A549 (cell line): ENCODE measurements at regions not wholly inside any gene's neighbourhood (a gene's known extent, or its start where the extent isn't known, plus 50 kb on each side); places are given as distances from the start of the nearest gene placed in this dataset.

ENCODE experiments used
- BHLHE40 ChIP-seq: IDR thresholded peaks from 2 replicates; pipeline ENCODE4 v1.6.1; 2012; ENCODE audit warnings: low read depth, low read length, inconsistent platforms
- CHD2 ChIP-seq: fragments of 150-350 bp; IDR thresholded peaks from 2 replicates; pipeline ENCODE4 v1.6.1; 2014; ENCODE audit warnings: low read length; ENCODE audit not compliant: partially characterized antibody
- CTCF ChIP-seq: fragments of >200 bp; sonication (Bioruptor Twin); formaldehyde crosslinking; IDR thresholded peaks from 3 replicates; pipeline ENCODE4 v1.5.1; 2016
- EP300 ChIP-seq, 2 experiments: fragments of >200 bp; sonication (Bioruptor Twin); formaldehyde crosslinking; IDR thresholded peaks; 2 replicates in 1 of 2; 3 replicates in 1 of 2; pipeline ENCODE4 v1.6.1; 2016 to 2017
- ESRRA ChIP-seq: fragments of 150-350 bp; IDR thresholded peaks from 2 replicates; pipeline ENCODE4 v1.6.1; 2014; ENCODE audit warnings: mild to moderate bottlenecking, low read length, borderline replicate concordance
- HOXB13 ChIP-seq: fragments of 250-450 bp; sonication (Bioruptor Pico); IDR thresholded peaks from 2 replicates; pipeline ENCODE4 v1.5.0; 2020; ENCODE audit warnings: low read depth, mild to moderate bottlenecking, moderate library complexity
- MYC ChIP-seq: IDR thresholded peaks from 2 replicates; pipeline ENCODE4 v1.6.1; 2012; ENCODE audit warnings: mild to moderate bottlenecking, inconsistent platforms, low read length, improper control_type of control experiment, borderline replicate concordance
- POLR2A ChIP-seq: IDR thresholded peaks from 2 replicates; pipeline ENCODE4 v1.6.1; 2012; ENCODE audit warnings: mild to moderate bottlenecking, low read length
- RCOR1 ChIP-seq: fragments of 150-350 bp; IDR thresholded peaks from 2 replicates; pipeline ENCODE4 v1.6.1; 2014; ENCODE audit warnings: antibody characterized with exemption, low read length, low read depth
- SMC3 ChIP-seq: fragments of >200 bp; sonication (Bioruptor Twin); formaldehyde crosslinking; IDR thresholded peaks from 3 replicates; pipeline ENCODE4 v1.6.1; 2018; ENCODE audit warnings: inconsistent platforms
- TF ChIP-seq, protein P1 (sequence below): fragments of 450-650 bp; IDR thresholded peaks from 2 replicates; pipeline ENCODE4 v1.6.1; 2014; ENCODE audit warnings: antibody characterized with exemption

GRCh38 chr10:126734015-126734414 is 63.5 kb upstream of the C10orf90 start:
- TF ChIP-seq RCOR1 (no peak), HOXB13 (CRISPR knock-in tag) (no peak), CTCF (no peak), SMC3 (no peak), EP300 (IDR thresholded peaks at IDR 0.05) (no peak), MYC (no peak), ESRRA (no peak), CHD2 (no peak), BHLHE40 (no peak), POLR2A (no peak)
- TF ChIP-seq, protein P1, sequence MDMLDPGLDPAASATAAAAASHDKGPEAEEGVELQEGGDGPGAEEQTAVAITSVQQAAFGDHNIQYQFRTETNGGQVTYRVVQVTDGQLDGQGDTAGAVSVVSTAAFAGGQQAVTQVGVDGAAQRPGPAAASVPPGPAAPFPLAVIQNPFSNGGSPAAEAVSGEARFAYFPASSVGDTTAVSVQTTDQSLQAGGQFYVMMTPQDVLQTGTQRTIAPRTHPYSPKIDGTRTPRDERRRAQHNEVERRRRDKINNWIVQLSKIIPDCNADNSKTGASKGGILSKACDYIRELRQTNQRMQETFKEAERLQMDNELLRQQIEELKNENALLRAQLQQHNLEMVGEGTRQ: no peak
